ENCODE measurements at regions not wholly inside any gene's neighbourhood (a gene's known extent, or its start where the extent isn't known, plus 50 kb on each side); places are given as distances from the start of the nearest gene placed in this dataset.

DNA sequence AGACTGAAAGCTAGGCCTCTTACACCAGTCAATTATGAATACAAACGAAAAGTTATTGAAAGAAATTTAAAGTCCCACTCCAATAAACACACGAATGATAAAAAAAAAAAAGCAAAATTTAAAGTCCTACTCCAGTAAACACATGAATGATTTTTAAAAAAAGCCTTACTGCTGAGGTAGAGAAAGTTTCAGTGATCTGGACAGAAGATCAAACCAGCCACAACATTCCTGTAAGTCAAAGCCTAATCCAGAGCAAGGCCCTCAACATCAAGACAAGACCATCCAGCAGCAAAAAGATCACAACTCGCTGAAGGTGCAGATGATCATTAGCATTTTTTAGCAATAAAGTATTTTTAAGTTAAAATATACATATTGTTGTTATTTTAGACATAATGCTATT, 95.6 kb upstream of the LIPC start:
- no peaks in the 10 kb centered on the region for H3K27me3 ChIP-seq
- DNase-seq: no peak
- intact Hi-C loops (cut with DNase I): no loop called here

DNA sequence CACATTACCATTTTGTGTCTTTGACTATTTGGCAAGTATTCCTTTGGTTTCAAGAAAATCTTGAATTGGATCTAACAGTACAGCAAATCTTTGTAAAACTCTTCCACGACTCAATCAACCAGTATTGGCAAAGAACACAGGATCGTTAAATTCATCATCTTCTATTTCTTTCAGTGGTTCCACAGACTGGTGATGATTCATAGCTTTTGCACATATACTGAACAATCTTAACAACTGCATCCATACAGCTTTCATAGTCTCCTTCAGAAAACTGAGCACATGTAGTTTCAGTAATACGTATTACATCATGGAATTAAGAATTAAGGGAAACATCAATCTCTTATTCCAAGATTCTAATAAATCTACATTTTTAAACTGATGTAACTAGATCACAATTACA, 91.6 kb upstream of the LIPC start:
- H3K27me3 ChIP-seq: no peaks in the 10 kb centered on the region
- no peak overlapping the region for H3K27ac ChIP-seq
- no peaks in the 10 kb centered on the region for H3K4me1 ChIP-seq (ENCODE audit: insufficient read depth)
- H3K36me3 ChIP-seq: no peaks in the 10 kb centered on the region
- no peak overlapping the region for H3K4me3 ChIP-seq
- TF ChIP-seq, protein P1, sequence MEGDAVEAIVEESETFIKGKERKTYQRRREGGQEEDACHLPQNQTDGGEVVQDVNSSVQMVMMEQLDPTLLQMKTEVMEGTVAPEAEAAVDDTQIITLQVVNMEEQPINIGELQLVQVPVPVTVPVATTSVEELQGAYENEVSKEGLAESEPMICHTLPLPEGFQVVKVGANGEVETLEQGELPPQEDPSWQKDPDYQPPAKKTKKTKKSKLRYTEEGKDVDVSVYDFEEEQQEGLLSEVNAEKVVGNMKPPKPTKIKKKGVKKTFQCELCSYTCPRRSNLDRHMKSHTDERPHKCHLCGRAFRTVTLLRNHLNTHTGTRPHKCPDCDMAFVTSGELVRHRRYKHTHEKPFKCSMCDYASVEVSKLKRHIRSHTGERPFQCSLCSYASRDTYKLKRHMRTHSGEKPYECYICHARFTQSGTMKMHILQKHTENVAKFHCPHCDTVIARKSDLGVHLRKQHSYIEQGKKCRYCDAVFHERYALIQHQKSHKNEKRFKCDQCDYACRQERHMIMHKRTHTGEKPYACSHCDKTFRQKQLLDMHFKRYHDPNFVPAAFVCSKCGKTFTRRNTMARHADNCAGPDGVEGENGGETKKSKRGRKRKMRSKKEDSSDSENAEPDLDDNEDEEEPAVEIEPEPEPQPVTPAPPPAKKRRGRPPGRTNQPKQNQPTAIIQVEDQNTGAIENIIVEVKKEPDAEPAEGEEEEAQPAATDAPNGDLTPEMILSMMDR (IDR thresholded peaks at IDR 0.05): no peak
- TF ChIP-seq POLR2A (IDR thresholded peaks at IDR 0.05) (no peak), EP300 (IDR thresholded peaks at IDR 0.05) (no peak)
- DNase-seq: no peak
- WGBS, 3 donors: 82 to 87% (median 85%) methylated on average over 3 of the region's 3 CpGs
- no peaks in the 10 kb centered on the region for H3K9me3 ChIP-seq
- intact Hi-C loops (cut with DNase I): no loop called here

More for the DNA sequence above, 95.6 kb upstream of the LIPC start:
- H3K4me1 ChIP-seq (ENCODE audit: insufficient read depth): peaks cover 1% of the 10 kb centered on the region
- no peaks in the 10 kb centered on the region for H3K9me3 ChIP-seq
- H3K27ac ChIP-seq: no peak overlapping the region
- no peak for TF ChIP-seq EP300 (IDR thresholded peaks at IDR 0.05)
- TF ChIP-seq POLR2A (IDR thresholded peaks at IDR 0.05): no peak
- TF ChIP-seq, protein P1 (IDR thresholded peaks at IDR 0.05): no peak
- H3K36me3 ChIP-seq: no peaks in the 10 kb centered on the region
- WGBS, 3 donors: 62 to 75% (median 62%) methylated on average over 3 of the region's 3 CpGs
- H3K4me3 ChIP-seq: no peak overlapping the region

- no peak for DNase-seq
- Histone ChIP-seq H3K27ac (no peak overlapping the region), H3K4me1 (ENCODE audit: insufficient read depth) (no peaks in the 10 kb centered on the region), H3K27me3 (no peaks in the 10 kb centered on the region), H3K36me3 (no peaks in the 10 kb centered on the region), H3K9me3 (no peaks in the 10 kb centered on the region), H3K4me3 (no peak overlapping the region)
- intact Hi-C loops (cut with DNase I): no loop called here
- 61 to 72% (median 64%) methylated on average over 6 of the region's 6 CpGs for WGBS, 3 donors
- TF ChIP-seq EP300 (IDR thresholded peaks at IDR 0.05) (no peak), POLR2A (IDR thresholded peaks at IDR 0.05) (no peak)
- TF ChIP-seq, protein P1 (IDR thresholded peaks at IDR 0.05): no peak
Measured at GRCh38 chr15:58342508-58342907, 89.3 kb upstream of the LIPC start.

DNA sequence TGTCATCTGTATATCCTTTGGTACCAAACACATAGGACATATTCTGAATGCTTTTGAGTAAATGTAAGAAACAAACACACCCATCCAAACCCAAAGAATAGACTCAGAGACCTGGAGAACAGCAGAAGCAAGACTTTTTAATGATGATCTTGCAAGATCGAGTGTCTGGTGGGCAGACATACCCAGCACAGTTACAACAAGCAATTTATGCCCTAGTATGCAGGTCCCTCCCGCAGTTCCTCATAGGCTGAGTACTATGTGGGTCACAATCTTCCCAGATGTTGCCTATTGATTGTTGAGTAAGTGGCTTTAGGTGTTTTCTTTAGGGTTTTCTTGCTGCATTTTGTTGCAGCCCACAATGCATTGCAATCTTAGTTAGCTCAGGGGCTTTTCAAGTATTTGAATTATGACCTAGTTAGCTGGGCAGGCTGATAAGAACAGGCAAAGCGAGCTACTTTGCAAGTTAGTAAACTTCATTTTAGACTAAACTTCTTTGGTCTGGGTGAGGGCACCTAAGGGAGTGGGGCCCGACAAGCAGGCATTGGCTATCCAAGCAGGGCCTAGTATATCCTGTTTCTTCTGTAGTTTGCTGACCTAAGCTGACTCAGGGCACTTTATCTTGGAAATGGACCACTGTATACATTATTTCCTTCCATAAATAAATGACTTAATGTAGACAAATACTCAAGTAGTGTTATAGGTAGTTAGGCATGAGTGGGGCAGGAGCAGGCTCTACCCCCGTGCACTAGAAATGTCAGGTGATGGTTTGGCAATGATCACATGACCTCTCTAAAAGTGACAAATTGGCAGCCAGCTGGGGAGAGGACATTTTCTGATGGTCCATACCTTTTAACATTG, 87.3 kb upstream of the LIPC start:
- H3K9me3 ChIP-seq: no peaks in the 10 kb centered on the region
- 88 to 94% (median 89%) methylated on average over 5 of the region's 5 CpGs for WGBS, 3 donors
- intact Hi-C loops (cut with DNase I): no loop called here
- H3K36me3 ChIP-seq: no peaks in the 10 kb centered on the region
- H3K4me1 ChIP-seq (ENCODE audit: insufficient read depth): no peaks in the 10 kb centered on the region
- no peak for DNase-seq
- no peak overlapping the region for H3K4me3 ChIP-seq
- no peak overlapping the region for H3K27ac ChIP-seq
- no peaks in the 10 kb centered on the region for H3K27me3 ChIP-seq
- TF ChIP-seq EP300 (IDR thresholded peaks at IDR 0.05) (no peak), POLR2A (IDR thresholded peaks at IDR 0.05) (no peak)
- TF ChIP-seq, protein P1 (IDR thresholded peaks at IDR 0.05): no peak

All from ovary (tissue), 7 donors.